GM21825 (cell line): ENCODE measurements at regions not wholly inside any gene's neighbourhood (a gene's known extent, or its start where the extent isn't known, plus 50 kb on each side); places are given as distances from the start of the nearest gene placed in this dataset.
A peak's percentile ranks its signal among the peaks of the same experiment; 100 is the strongest.
"Not testable (repeated sequence)": the region's sequence is repeated elsewhere in the genome, so short reads cannot be mapped to it uniquely, and the experiment has no call there.

ENCODE experiments used
- ATAC-seq: cut with Tn5 transposase; IDR thresholded peaks from one replicate; pipeline ENCODE4 v1.9.1; 2021; ENCODE audit warnings: mild to moderate bottlenecking, moderate library complexity; ENCODE audit not compliant: unreplicated experiment

DNA sequence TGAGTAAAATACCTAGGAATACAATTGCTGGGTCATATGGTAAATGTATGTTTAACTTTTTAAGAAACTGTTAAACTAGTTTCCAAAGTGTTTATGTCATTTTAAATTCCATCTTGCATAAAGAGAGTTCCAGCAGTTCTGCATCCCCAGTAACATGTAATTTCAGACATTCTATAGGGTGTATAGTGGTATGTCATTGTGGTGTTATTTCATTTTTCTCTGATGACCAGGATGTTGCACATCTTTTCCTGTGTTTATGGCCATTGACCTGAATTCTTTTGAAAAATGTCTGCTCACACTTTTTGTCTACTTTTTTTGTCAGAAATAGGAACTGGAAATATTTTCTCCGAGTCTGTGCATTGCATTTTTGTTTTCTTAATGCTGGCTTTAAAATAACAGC, 128.9 kb downstream of the TMEM200A start:
- no peak for ATAC-seq

DNA sequence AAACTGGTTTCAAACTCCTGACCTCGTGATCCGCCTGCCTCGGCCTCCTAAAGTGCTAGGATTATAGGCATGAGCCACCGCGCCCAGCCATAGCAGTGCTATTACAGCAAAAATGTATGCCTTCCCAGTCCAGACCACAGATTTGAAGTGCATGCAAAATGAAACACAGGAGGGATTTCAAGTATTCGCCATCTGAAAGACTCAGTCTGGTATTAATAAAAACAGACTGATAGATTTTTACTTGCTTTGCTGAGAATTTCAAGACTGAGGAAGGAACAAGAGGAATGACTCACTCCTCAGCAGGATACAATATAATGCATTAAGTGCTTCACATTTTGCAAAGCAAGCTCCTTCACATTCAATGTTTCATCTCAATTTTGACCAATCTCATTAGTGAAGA, 134.9 kb downstream of the TMEM200A start:
- ATAC-seq = no peak

GRCh38 chr6:130503146-130503545, 137.3 kb downstream of the TMEM200A start:
- ATAC-seq = no peak

GRCh38 chr6:130505808-130506598, 140.2 kb downstream of the TMEM200A start:
- no peak for ATAC-seq

DNA sequence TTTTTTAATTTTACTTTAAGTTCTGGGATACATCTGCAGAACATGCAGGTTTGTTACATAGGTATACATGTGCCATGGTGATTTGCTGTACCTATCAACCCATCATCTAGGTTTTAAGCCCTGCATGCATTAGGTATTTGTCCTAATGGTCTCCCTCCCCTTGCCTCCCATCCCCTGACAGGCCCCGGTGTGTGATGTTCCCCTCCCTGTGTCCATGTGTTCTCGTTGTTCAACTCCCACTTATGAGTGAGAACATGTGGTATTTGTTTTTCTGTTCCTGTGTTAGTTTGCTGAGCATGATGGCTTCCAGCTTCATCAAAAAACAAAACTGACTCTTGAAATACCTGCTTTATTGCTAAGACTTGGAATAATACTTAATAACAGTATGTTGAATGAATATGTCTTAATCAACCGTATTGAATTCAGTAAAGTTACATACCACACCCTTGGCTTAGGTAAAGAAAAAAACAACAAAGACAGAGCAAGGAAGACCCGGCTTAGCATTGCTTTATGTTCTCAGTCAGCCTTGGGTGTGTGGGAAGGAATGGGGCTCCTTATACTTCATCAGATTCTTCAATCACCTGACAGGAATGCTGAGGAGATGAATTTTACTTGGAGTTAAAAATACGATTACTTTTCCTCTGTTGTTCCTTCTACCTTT, 141.3 kb downstream of the TMEM200A start:
- ATAC-seq = not testable (repeated sequence)

GRCh38 chr6:130507666-130508028, 141.8 kb downstream of the TMEM200A start:
- no peak for ATAC-seq

DNA sequence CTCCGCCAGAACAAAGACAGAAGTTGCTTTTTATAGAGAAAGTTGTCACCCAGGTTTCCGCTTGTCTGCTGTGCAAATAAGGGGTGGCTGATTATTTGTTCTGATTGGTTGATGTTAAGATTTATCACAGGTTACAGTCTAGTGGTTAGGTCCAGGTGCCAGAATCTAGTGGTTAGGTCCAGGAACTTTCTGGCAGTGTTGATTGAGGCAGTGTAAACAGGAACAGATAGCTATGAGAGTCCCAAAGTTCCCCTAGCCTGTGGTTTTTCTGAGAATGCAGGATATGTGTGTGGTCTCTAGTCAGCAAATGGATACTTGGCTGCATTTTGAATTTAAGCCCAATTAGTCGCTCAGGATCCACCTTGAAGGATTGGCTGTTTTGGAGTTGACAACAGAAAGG, 148.0 kb downstream of the TMEM200A start:
- peak; percentile 66 for ATAC-seq

- ATAC-seq = no peak
Observed at GRCh38 chr6:130514712-130515111, 148.9 kb downstream of the TMEM200A start.

- ATAC-seq = no peak
Observed at GRCh38 chr6:130515306-130515705, 149.5 kb downstream of the TMEM200A start.

- no peak for ATAC-seq
Observed at GRCh38 chr6:130516604-130517003, 150.8 kb downstream of the TMEM200A start.

GRCh38 chr6:130517444-130517931, 151.7 kb downstream of the TMEM200A start:
- peak; percentile 83 for ATAC-seq

- ATAC-seq = no peak
Observed at GRCh38 chr6:130518588-130518987, 152.8 kb downstream of the TMEM200A start.

- no peak for ATAC-seq
Observed at GRCh38 chr6:130520221-130520620, 154.4 kb downstream of the TMEM200A start.

DNA sequence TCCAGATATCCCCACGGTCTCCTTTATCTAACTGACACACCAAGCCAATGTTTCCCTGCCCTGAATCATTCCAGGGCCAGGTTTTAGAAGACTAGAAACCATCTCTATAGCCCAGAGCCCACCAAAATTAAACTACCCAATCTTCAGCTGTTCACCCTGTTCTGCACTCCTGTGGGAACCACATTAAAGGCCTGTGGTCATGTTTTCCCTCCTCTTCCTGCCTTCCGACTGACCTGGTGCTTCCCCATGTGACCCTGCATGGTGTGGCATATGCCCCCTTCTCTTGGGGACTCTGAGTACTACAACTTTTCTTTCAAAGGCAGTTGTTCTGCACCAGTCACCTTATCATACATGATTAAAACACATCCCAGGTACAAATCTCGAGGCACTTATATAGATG, 155.0 kb downstream of the TMEM200A start:
- no peak for ATAC-seq

DNA sequence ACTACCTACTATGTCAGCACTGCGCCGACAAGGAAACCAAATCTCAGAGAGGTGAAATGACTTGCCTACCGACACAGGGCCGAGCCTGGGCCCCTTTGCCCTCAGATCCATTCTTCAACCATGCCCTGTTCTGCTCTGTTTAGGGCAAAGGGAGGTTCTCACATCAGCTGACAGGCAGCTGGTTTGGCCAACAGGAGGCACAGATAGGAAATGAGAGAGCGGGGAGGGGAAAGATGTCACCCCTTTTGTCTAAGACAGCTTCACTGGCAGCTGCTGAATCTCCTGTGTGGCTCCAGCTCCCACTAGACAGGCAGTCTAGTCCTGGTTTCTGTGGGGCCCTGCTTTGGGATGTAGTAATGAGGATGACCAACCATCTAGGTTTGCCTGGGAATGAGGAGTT, 158.7 kb downstream of the TMEM200A start:
- no peak for ATAC-seq

GRCh38 chr6:130525408-130525807, 159.6 kb downstream of the TMEM200A start:
- peak; percentile 78 for ATAC-seq

GRCh38 chr6:130526466-130526865, 160.6 kb downstream of the TMEM200A start:
- ATAC-seq = no peak

- ATAC-seq = no peak
Observed at GRCh38 chr6:130527173-130527572, 161.4 kb downstream of the TMEM200A start.

DNA sequence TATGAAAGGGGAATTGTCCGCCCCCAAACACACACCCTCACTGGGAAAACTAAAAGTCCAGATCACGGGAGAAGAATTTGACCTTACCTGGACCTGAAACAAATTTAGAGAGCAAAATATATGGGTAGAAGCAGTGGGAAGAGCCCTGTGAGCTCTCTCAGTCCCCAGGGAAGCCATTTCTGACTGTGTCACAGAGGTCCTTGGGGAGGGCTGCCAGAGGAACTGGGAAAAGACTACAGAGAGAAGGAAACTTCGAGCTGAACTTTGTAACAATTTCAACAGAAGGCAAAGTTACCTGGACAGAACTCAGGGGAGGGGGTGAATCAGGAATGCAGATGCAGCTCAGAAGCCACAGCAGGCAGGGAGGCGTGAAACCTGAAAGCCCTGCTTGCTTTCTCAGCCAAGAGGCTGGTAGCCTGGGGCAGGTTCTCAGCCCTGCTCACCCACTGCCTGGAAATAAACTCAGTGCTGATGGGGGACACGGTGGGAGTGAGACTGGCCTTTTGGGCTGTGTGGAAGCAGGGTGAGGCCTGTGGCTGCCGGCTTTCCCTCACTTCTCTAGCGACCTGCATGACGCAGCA, 163.8 kb downstream of the TMEM200A start:
- ATAC-seq = no peak

DNA sequence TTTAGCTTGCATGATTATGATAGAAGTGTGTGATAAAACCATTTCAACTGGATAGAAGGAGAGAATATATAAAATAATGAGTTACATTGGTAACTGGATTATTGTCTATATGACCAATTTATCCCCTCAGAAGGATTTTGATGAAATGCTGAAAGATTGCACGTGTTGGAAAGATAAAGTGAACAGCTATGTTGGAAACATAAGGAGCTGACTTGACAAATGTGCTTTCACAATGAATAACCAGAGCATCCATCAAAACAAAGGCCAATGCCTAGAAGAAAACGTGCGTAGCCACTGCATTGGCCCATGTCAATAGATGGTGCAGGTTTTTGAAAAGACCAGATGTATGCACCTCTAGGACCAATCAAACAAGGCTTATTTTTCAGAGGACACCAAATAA, 168.8 kb downstream of the TMEM200A start:
- ATAC-seq = no peak

DNA sequence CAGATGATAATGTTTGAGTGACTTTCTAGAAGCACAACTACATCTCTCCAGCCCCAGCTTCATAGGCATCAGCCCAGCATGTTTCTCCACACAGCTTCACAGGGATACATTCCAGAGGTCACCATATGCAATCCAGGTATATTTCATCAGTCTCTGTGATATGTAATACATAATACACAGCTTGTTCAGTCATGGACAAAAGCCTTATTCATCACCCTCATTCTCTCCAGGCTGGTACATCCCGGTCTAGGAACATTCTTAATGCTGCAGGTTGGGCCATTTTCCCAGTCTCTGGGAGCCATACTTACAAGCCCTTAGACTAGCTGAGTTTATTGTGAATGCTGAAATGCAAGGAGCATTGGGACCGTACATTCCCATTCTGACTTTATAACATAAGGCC, 169.4 kb downstream of the TMEM200A start:
- no peak for ATAC-seq

- no peak for ATAC-seq
Observed at GRCh38 chr6:130537447-130537846, 171.6 kb downstream of the TMEM200A start.
